Adrenal gland (tissue), 5 donors: ENCODE measurements at regions not wholly inside any gene's neighbourhood (a gene's known extent, or its start where the extent isn't known, plus 50 kb on each side); places are given as distances from the start of the nearest gene placed in this dataset.

ENCODE experiments used
- POLR2A ChIP-seq, 2 donors: fragments of 450-650 bp; IDR thresholded peaks; one replicate each; pipeline ENCODE4 v1.6.1; 2017; ENCODE audit warnings: antibody characterized with exemption in 2 of 2, mild to moderate bottlenecking in 2 of 2, moderate library complexity in 1 of 2
- TF ChIP-seq, protein P1 (sequence below), 6 experiments: fragments of 450-650 bp in 4 of 6; fragments of 200-600 bp in 2 of 6; sonication (generic) in 1 of 6; IDR thresholded peaks; 1 replicate in 5 of 6; 2 replicates in 1 of 6; pipeline versions ENCODE4 v1.5.1 to v1.8.0; 2016 to 2021; ENCODE audit warnings: antibody characterized with exemption in 6 of 6, mild to moderate bottlenecking in 2 of 6, moderate library complexity in 1 of 6
- donor health status: DM: no; HTN: no; CAD: no.

DNA sequence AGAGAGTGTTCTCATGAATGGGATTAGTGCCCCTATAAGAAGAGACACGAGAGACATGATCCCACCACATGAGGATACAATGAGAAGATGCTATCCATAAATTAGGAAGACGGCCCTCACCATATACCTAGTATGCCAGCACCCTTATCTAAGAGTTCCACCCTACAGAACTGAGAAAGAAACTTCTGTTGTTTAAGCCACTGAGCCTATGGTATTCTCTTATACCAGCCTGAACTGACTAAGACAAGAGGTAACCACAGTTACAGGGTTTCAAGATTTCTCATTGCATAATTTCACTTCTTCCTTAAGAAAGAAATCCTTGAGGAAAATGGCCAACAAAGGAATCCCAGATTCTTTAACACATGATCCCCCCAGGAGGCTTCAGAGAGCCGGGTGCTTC is 412.4 kb downstream of the NTRK2 start:
- TF ChIP-seq, protein P1, sequence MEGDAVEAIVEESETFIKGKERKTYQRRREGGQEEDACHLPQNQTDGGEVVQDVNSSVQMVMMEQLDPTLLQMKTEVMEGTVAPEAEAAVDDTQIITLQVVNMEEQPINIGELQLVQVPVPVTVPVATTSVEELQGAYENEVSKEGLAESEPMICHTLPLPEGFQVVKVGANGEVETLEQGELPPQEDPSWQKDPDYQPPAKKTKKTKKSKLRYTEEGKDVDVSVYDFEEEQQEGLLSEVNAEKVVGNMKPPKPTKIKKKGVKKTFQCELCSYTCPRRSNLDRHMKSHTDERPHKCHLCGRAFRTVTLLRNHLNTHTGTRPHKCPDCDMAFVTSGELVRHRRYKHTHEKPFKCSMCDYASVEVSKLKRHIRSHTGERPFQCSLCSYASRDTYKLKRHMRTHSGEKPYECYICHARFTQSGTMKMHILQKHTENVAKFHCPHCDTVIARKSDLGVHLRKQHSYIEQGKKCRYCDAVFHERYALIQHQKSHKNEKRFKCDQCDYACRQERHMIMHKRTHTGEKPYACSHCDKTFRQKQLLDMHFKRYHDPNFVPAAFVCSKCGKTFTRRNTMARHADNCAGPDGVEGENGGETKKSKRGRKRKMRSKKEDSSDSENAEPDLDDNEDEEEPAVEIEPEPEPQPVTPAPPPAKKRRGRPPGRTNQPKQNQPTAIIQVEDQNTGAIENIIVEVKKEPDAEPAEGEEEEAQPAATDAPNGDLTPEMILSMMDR (IDR thresholded peaks at IDR 0.05) = no peak
- no peak for TF ChIP-seq POLR2A (IDR thresholded peaks at IDR 0.05)
